Tibial nerve (tissue), 3 donors: ENCODE measurements at regions not wholly inside any gene's neighbourhood (a gene's known extent, or its start where the extent isn't known, plus 50 kb on each side); places are given as distances from the start of the nearest gene placed in this dataset.

Experiments used
- CTCF ChIP-seq, 5 experiments: fragments of 200-600 bp in 3 of 5; fragments of 450-650 bp in 2 of 5; sonication (generic) in 3 of 5; IDR thresholded peaks; one replicate each; pipeline ENCODE4 v1.5.1; 2016 to 2019; ENCODE audit warnings: antibody characterized with exemption in 5 of 5, mild to moderate bottlenecking in 3 of 5, moderate library complexity in 2 of 5
- POLR2A ChIP-seq, 2 donors: fragments of 450-650 bp; IDR thresholded peaks; one replicate each; pipeline ENCODE4 v1.6.1; 2017; ENCODE audit warnings: antibody characterized with exemption in 2 of 2, mild to moderate bottlenecking in 2 of 2, moderate library complexity in 2 of 2

DNA sequence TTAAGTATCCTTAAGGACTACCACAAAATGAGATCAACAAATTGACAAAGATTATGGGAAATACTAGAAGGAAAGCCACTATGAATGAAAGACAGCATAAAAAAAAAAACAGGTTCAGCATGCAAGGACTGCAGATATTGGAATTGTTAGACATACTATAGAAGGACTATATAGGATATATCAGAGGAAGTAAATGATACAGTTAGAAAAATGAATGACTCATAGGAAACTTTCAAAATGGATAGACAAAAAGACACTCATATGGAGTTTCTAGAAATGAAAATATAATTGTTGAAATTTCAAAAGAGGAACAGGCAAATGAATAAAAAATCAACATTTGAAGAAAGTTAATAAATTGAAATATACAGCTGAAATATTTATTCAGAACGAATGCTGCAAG, 180.6 kb downstream of the PLK2 start:
- TF ChIP-seq CTCF (IDR thresholded peaks at IDR 0.05) = no peak
- TF ChIP-seq POLR2A (IDR thresholded peaks at IDR 0.05) = no peak
